Activated CD4-positive, CD25-positive, alpha-beta regulatory T cell (primary cell): ENCODE measurements at regions not wholly inside any gene's neighbourhood (a gene's known extent, or its start where the extent isn't known, plus 50 kb on each side); places are given as distances from the start of the nearest gene placed in this dataset.

Source experiments
- DNase-seq, 4 experiments: peaks; one replicate each; lab custom pipeline; 2025; lab: John Stamatoyannopoulos, UW

GRCh38 chr7:67683628-67684027, 687.0 kb downstream of the TYW1 start:
- no peak for DNase-seq

GRCh38 chr7:67690700-67691099, 694.1 kb downstream of the TYW1 start:
- DNase-seq: no peak

GRCh38 chr7:67692425-67692824, 695.8 kb downstream of the TYW1 start:
- DNase-seq: no peak

GRCh38 chr7:67696124-67696523, 699.5 kb downstream of the TYW1 start:
- DNase-seq: no peak

GRCh38 chr7:67696878-67697277, 700.2 kb downstream of the TYW1 start:
- DNase-seq: no peak

- DNase-seq: no peak
Measured at GRCh38 chr7:67698354-67698753, 701.7 kb downstream of the TYW1 start.

GRCh38 chr7:67705850-67706249, 709.2 kb downstream of the TYW1 start:
- no peak for DNase-seq

GRCh38 chr7:67711706-67712105, 715.1 kb downstream of the TYW1 start:
- DNase-seq: no peak

- no peak for DNase-seq
Measured at GRCh38 chr7:67713451-67714056, 716.9 kb downstream of the TYW1 start.

- no peak for DNase-seq
Measured at GRCh38 chr7:67716729-67717128, 720.1 kb downstream of the TYW1 start.

GRCh38 chr7:67723591-67723990, 727.0 kb downstream of the TYW1 start:
- DNase-seq: no peak

- no peak for DNase-seq
Measured at GRCh38 chr7:67724435-67724834, 727.8 kb downstream of the TYW1 start.

- DNase-seq: no peak
Measured at GRCh38 chr7:67724955-67725354, 728.3 kb downstream of the TYW1 start.

- no peak for DNase-seq
Measured at GRCh38 chr7:67725423-67725822, 728.8 kb downstream of the TYW1 start.

GRCh38 chr7:67729771-67730170, 733.1 kb downstream of the TYW1 start:
- DNase-seq: no peak

GRCh38 chr7:67731704-67732103, 735.1 kb downstream of the TYW1 start:
- no peak for DNase-seq

- DNase-seq: no peak
Measured at GRCh38 chr7:67732898-67733297, 736.3 kb downstream of the TYW1 start.

- no peak for DNase-seq
Measured at GRCh38 chr7:67738145-67738544, 741.5 kb downstream of the TYW1 start.

GRCh38 chr7:67738958-67739357, 742.3 kb downstream of the TYW1 start:
- no peak for DNase-seq

- no peak for DNase-seq
Measured at GRCh38 chr7:67743501-67743900, 746.9 kb downstream of the TYW1 start.

GRCh38 chr7:67752227-67752626, 755.6 kb downstream of the TYW1 start:
- no peak for DNase-seq

- DNase-seq: no peak
Measured at GRCh38 chr7:67753891-67754290, 757.3 kb downstream of the TYW1 start.

- no peak for DNase-seq
Measured at GRCh38 chr7:67754651-67755050, 758.0 kb downstream of the TYW1 start.

GRCh38 chr7:67758551-67758950, 761.9 kb downstream of the TYW1 start:
- no peak for DNase-seq

- no peak for DNase-seq
Measured at GRCh38 chr7:67760971-67761370, 764.3 kb downstream of the TYW1 start.
